ENCODE measurements at regions not wholly inside any gene's neighbourhood (a gene's known extent, or its start where the extent isn't known, plus 50 kb on each side); places are given as distances from the start of the nearest gene placed in this dataset.

DNA sequence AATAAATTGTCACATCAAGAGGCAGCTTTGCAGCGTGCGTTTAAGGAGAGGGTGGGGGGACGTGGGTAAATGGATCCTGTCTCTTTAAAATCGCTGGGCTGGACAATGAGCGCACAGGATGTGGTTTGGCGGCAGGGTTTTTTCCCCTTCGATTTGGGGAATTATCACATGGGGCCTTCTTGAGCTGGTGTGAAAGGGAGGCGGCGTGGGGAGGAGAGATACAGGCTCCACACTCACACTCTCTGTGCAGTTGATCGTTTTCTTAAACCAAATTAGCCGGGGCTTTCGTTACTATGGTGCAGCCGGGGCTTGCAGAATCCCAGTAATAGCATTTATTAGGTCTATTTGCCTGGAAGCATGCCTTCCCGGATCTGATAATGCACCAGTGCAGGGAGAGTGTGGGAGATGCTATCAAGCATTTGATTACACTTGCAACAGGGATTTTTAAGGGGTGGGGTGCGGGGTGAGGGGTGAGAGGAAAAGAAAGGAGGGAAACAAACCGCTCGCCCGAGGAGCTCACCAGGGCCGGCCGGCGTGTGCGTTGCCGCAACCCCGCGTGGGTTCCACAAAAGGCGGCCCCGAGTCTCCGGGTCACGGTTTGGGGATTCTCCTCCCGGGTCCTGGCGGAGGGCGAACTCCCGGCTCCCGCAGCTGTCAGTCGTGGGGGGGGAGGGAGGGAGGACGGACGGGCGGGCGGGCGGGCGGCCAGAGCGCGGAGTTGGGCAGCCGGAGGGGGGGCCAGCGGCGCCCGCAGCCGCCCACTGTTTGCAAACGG is 58.8 kb upstream of the GSE1 start:
- WGBS, 2 donors: 0% methylated on average over 32 to 34 of the region's 49 CpGs
- TF ChIP-seq, protein P1, sequence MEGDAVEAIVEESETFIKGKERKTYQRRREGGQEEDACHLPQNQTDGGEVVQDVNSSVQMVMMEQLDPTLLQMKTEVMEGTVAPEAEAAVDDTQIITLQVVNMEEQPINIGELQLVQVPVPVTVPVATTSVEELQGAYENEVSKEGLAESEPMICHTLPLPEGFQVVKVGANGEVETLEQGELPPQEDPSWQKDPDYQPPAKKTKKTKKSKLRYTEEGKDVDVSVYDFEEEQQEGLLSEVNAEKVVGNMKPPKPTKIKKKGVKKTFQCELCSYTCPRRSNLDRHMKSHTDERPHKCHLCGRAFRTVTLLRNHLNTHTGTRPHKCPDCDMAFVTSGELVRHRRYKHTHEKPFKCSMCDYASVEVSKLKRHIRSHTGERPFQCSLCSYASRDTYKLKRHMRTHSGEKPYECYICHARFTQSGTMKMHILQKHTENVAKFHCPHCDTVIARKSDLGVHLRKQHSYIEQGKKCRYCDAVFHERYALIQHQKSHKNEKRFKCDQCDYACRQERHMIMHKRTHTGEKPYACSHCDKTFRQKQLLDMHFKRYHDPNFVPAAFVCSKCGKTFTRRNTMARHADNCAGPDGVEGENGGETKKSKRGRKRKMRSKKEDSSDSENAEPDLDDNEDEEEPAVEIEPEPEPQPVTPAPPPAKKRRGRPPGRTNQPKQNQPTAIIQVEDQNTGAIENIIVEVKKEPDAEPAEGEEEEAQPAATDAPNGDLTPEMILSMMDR (IDR thresholded peaks at IDR 0.05): no peak
- TF ChIP-seq POLR2A (IDR thresholded peaks at IDR 0.05): peak in 1 of 2 donors; percentile 43
- Histone ChIP-seq H3K4me1 (peaks cover 24 to 29% of the 10 kb centered on the region in 2 donors), H3K27ac (peak overlapping the region; percentile 84 to 96 (median 96)), H3K27me3 (no peaks in the 10 kb centered on the region), H3K36me3 (no peaks in the 10 kb centered on the region), H3K4me3 (replicated peaks in 1 of 3) (peak overlapping the region in 2 of 3 donors; percentile 70 to 85), H3K9me3 (no peaks in the 10 kb centered on the region)
- intact Hi-C loops (cut with DNase I): loop anchor here (10.0 kb wide), 1 partner anchor 130 kb away; no protein-coding TSS in a partner anchor
- DNase-seq: peak; percentile 61 to 63

DNA sequence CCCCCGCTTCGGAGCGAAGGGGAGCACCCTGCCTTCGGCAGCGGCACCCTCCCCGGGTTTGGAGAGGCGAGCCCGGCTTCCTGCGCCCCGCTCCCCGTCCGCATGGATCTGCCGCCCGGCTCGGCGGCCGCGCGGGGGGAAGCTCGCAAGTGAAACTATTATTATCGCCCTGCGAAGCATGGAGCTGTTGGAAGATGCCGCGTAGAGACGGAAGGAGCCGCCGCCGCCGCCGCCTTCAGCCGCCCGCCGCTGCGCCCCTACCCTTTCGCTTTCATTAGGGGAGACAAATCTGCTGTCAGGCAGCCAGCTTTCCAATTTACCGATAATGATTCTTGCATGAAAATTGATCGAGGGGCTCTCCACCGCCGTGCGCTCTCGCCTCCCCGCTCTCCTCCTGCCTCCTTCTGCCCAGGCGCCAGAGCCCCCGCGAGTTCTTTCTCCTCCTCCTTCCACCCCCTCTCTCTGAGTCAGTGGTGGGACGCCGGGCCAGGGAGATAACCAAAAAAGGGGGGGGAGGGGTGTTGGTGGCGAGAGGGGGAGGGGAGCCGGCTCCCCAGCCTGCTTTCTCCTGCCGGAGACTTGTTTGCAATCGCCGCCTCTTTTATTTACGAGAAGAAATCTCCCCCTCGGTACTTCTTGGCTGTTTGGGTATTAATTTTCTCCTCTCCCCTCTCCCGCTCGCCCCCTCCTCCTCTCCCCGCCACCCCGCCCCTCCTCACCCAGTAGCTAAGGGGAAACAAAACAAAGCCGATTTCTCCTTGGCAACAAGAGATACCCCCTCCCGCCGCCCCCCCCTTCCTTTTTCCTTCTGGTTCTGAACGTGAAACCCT is 58.0 kb upstream of the GSE1 start:
- peak; percentile 60 to 70 for DNase-seq
- intact Hi-C loops (cut with DNase I): loop anchor here (5.0 to 10.0 kb wide), 2 partner anchors 93 to 130 kb away; no protein-coding TSS in a partner anchor
- WGBS, 2 donors: 0% methylated on average over 27 to 41 of the region's 62 CpGs
- Histone ChIP-seq H3K4me1 (peaks cover 32 to 35% of the 10 kb centered on the region in 2 donors), H3K27ac (peak overlapping the region; percentile 84 to 96 (median 96)), H3K27me3 (no peaks in the 10 kb centered on the region), H3K4me3 (replicated peaks in 1 of 3) (peak overlapping the region; percentile 25 to 85 (median 70)), H3K36me3 (no peaks in the 10 kb centered on the region), H3K9me3 (no peaks in the 10 kb centered on the region)
- TF ChIP-seq POLR2A (IDR thresholded peaks at IDR 0.05): peak in 1 of 2 donors; percentile 53
- TF ChIP-seq, protein P1 (IDR thresholded peaks at IDR 0.05): no peak

DNA sequence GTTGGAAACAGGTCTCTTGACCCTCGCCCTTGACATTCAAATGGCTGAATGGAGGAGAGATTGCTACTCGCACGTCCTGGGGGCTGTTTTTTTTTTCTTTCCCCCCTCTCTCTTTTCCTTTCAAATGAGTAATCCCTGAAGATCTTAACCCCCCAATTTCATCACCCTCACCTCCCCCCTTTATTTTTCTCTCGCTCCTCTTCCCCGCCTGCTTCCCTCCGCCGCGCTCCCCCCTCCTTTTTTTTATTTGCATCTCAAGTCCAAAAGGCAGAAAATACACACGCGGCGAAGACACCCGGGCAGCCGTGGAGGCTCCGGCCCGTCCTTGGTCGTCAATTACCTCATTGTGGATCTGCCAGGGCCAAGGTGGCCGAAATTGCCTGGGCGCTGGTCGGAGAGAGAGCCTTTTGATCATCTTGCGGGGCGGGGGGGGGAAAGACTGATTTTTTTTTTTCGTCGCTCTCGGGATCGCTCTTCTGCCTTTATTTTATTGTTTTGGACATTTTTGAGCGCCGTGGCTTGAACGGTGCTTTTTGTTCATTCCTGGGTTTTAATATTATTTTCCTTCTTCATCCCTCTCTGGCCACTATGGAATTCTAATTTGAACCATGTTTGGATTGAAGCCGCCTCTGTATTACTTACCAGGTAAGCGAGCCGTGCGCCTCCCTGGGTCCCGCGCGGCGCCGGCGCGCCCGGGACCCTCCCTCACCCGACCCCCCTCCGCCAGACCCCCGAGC is 57.2 kb upstream of the GSE1 start:
- TF ChIP-seq, protein P1 (IDR thresholded peaks at IDR 0.05): no peak
- TF ChIP-seq POLR2A (IDR thresholded peaks at IDR 0.05): no peak
- H3K36me3 ChIP-seq: no peaks in the 10 kb centered on the region
- 0% methylated on average over 43 of the region's 43 CpGs for WGBS, 2 donors
- H3K4me3 ChIP-seq (replicated peaks in 1 of 3): peak overlapping the region in 2 of 3 donors; percentile 67 to 70
- H3K9me3 ChIP-seq: no peaks in the 10 kb centered on the region
- intact Hi-C loops (cut with DNase I): loop anchor here (5.0 to 10.0 kb wide), 2 partner anchors 94 to 131 kb away; no protein-coding TSS in a partner anchor
- H3K27me3 ChIP-seq: no peaks in the 10 kb centered on the region
- DNase-seq: peak; percentile 49 to 57
- peak overlapping the region; percentile 84 to 96 (median 96) for H3K27ac ChIP-seq
- H3K4me1 ChIP-seq: peaks cover 37 to 40% of the 10 kb centered on the region in 2 donors

DNA sequence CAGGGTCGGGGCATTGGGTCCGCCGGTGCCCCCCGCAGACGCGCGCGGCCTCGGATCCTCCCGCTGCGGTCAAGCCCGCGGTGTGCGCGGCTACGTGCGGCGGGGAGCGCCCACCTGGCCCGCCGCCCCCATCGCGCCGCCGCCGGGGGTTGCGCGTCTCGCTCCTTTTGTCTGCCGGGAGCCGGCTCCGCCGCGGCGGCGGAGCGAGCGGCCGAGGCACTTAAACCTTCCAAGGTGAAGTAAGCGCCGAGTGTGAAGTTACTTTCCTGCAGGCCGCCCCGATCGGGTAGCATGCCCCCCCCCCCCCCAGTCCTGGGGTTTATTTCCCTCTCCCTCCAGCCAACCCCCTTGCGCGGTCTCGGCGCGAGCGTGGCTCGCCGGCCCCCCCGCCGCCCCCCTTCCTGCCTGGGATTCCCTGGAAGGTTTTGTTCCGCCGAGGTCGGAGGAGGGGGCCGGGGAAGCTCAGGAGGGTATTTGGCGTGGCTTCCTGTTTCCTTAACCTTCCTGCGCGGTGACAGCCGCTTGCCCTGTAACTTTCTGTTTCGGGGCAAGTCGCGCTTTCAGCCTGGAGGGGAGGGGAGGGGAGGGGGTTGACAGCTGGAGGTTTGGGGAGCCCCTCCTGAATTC is 56.6 kb upstream of the GSE1 start:
- intact Hi-C loops (cut with DNase I): loop anchor here (5.0 to 10.0 kb wide), 2 partner anchors 94 to 132 kb away; no protein-coding TSS in a partner anchor
- H3K9me3 ChIP-seq: no peaks in the 10 kb centered on the region
- no peaks in the 10 kb centered on the region for H3K36me3 ChIP-seq
- H3K27ac ChIP-seq: peak overlapping the region; percentile 84 to 96 (median 96)
- TF ChIP-seq, protein P1 (IDR thresholded peaks at IDR 0.05): no peak
- peak in 1 of 2 donors; percentile 41 for TF ChIP-seq POLR2A (IDR thresholded peaks at IDR 0.05)
- H3K27me3 ChIP-seq: no peaks in the 10 kb centered on the region
- peak; percentile 75 to 76 for DNase-seq
- WGBS, 2 donors: 0 to 1% methylated on average over 20 to 39 of the region's 65 CpGs
- H3K4me1 ChIP-seq: peaks cover 44 to 47% of the 10 kb centered on the region in 2 donors
- H3K4me3 ChIP-seq (replicated peaks in 1 of 3): peak overlapping the region in 2 of 3 donors; percentile 67 to 70

Data from thyroid gland (tissue), 4 donors.